Femur (tissue), 1 donor: ENCODE measurements at regions not wholly inside any gene's neighbourhood (a gene's known extent, or its start where the extent isn't known, plus 50 kb on each side); places are given as distances from the start of the nearest gene placed in this dataset.
"Not testable (repeated sequence)": the region's sequence is repeated elsewhere in the genome, so short reads cannot be mapped to it uniquely, and the experiment has no call there.

ENCODE experiments used
- DNase-seq: peaks from one replicate; pipeline ENCODE4 v3.0.0-alpha.2; 2017

- DNase-seq = no peak
These were observed 98.0 kb downstream of the DLL1 start for GRCh38 chr6:170192905-170193304.

DNA sequence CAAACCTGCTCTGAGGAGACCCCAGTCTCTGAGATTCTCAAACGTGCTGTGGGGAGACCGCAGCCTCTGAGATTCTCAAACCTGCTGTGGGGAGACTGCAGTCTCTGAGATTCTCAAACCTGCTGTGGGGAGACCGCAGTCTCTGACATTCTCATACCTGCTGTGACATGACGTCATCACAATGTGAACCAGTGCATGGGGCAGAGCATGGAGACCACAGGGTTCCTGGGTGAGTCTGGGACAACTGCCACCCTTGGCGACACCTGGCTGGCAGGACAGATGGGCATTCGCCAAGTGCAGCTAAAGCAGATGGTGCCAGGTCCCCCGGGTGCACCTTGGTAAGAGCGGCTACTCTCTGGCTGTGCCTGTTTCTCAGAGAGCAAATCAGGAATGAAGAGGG, 98.8 kb downstream of the DLL1 start:
- not testable (repeated sequence) for DNase-seq

DNA sequence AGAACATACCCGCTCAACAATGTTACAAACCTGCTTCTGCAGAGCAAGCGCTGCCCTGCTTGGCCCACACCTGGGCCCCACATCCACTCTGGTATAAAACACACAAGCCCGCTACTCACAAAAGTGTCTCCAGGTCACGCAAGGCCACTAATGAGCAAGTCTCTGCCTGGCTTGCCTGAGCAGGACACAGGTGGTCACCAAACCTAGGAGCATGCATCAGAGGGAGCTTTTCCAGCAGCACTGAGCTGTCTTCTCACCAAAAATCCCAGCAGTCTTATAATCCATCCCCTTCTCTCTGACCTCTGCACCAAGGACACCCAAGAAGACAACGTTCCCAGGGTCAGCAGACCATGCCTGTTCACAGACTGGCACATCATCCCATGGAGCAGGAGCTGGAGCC, 100.8 kb downstream of the DLL1 start:
- DNase-seq = no peak

DNA sequence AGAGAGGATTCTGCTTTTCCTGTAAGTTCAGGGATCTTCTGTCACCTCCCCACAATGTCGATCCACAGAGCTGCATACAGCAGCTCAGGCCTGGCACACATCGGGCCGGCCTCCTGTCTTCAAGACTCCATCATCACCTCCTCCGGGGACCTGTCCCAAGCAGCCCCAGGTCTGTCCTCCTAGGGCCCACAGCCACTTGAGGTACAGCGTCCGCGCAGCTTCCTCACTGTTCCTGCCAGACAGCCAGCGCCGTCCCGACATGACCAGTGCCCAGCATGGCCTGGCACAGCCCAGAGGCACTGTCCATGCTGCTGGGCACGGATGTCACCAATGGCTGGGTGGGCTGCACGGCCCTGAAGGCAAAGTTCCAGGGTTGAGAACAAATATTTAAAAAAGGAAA, 101.6 kb downstream of the DLL1 start:
- DNase-seq = no peak

DNA sequence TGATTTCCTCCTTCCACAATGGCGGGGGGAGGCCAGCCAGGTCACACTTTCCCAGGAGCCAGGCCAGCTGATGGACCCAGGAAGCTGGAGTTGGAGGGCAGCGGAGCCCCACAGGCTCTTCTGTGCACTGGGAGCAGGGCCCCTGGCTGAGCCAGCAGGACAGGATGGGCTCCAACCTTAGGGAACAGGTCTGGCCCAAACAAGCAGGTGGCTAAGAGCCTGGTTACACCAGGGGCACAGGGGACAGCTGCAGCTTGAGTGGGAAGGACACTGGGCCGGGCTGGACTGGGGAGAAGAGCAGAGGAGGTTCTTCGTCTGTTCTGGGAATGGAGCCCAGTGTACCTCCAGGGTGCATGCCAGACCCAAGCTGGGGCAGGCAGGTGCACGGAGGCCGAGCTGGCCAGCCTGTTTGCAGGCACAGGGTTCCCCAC, 102.3 kb downstream of the DLL1 start:
- DNase-seq = no peak

GRCh38 chr6:170187669-170188566, 103.0 kb downstream of the DLL1 start:
- no peak for DNase-seq

DNA sequence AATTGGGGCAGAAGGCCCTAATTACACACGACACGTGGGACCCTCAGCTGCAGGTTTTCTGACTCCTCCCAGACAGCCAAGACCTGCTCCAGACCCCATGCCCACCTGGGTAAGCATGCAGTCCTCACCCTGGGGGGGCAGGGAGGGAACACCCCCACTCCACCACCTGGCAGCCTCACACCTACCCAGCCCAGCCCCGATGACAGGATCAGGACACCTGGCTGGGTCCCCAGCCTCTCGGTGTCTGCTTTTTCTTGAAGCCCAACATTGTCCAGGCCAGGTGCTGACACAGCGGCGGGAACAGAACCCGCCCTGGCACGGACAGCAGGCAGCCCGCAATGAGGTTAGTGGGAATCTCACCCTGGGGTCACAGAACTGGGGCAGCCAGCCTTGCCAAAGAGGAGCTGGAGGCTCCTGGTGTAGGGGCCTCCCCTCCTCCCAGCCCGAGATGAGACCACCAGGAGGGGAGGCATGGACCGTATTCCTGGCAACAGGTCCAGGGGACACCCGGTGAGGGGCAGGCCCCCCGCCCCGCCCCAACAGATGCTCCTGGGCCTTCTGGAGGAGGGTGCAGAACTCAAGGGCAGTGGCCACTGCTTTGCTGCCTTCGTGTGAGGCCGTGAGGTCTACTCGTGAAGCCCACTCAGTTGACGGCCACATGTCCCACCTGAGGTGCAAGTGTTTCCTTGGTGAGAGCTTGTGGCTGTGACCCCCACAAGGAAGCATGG, 103.8 kb downstream of the DLL1 start:
- DNase-seq = no peak

DNA sequence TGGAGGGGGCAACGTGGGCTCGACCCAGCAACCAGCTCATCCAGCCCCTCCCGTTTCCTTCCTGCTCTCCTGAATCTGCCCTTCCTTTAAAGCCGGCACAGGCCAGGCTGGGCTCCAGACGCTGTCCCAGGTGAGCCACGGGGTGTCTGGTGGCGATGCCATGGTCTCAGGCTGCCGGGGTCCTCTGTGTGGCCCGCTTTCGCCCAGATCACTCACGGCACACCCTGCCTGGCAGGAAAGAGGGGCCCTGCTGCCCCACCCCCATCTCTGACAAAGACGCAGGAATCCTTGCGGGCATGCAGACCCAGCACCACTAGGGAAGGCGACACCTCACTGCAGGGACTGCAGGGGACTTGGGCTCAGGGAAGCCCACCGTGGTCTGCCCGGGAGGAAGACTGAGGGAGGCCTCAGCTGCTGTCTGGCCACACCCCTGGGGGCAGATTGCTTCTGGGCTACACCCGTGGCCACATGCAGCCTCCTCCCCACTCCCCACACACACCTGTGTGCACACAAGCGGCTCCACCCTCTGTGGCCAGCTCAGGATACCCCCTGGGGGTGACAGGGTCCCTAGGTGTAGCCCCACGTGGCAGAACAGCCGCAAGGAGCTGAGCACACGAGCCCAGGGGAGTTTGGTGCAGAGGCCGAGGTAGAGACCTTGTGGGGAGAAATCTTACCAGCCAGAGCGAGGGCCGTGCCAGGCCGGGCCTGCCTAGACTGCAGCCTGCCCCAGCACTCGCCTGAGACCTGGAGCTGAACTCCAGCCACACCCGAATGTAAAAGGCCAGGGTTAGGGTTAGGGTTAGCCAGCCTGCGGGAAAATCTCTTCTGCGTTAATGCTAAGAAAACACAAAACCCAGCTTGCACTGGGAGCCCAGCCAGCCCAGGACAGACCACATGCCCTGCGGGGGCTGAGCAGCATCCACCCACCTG, 104.6 kb downstream of the DLL1 start:
- DNase-seq = no peak

DNA sequence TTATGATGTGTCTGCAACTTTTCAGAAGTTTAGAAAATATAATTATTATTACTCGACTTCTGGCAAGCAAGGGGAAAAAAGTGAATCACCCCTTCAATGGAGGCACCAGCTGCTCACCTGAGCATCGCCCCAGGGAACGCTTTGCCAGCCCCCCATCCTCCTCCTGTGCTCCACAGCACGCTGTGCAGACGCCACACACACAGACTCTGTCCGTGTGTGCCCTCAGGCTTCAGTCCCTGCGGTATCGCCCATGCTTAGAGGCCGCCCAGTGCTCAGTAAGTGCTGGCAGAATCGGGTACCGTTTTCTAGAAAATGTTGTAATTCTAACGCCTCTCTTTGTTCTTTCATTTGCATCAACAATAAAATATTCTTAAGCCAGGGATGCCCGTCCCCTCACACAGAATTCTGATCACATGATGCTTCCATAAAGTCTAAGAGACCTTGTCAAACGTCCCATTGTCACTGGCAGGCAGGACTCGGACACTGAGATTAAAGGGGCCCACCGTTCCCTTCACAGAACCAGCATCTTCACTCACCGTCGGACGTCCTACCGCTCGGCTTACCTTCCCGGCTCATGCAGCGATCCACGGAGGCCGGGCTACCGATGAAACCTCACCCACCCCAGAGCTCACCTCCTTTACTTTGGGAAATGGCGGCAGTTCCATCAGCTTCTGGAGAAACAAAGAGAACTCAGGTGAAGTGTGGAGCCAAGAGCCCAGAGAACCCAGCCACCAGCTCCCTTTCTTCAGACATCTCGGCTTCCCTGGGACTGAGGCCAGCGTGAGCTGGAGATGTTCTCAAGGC, 105.5 kb downstream of the DLL1 start:
- no peak for DNase-seq

DNA sequence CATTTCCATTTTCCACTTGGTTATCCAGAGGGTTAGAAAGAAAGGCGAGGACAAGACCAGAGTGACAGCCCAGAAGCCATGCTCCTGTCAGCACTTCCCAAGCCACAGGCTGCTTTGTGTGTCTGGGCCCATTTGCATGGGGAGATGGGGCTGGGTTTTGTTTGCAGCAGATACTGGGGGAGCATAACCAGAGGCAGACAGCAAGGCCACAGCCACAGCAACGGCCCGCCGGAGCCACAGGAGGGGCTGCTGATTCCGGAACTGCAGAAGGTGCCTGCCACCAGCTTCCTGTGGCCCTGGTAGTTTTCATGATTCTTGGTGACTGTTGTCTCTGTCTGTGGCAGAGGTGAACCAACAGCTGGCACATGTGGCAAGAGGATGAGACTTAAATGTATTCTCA, 106.6 kb downstream of the DLL1 start:
- DNase-seq = no peak

DNA sequence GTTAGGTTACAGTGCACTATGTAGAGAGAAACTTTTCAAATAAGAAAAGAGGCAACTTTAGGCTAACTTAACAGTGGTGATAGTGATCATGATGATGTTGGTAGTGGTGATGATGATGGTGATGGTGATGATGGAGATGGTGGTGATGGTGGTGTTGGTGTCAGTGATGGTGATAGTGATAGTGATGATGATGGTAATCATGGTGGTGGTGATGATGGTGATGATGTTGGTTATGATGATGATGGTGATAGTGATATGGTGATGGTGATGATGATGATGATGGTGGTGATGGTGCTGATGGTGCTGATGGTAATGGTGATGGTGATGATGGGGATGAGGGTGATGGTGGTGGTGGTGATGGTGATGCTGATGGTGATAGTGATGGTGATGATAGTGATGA, 107.4 kb downstream of the DLL1 start:
- DNase-seq = no peak

DNA sequence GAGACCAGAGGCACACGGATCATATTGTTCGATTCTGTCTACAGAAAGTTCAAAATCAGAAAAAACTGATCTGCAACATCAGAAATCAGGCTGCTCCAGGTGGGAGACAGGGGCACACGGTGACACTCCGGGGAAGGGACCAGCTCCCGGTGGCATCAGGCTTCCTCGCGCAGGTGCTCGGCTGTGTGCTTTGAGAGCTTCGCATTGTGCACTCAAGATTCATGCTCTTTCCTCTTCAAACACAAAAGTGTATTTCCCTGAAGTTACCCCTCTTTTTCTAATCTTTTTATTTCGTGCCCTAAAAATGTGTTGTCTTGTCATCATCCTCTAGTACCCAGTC, 108.1 kb downstream of the DLL1 start:
- DNase-seq = no peak

DNA sequence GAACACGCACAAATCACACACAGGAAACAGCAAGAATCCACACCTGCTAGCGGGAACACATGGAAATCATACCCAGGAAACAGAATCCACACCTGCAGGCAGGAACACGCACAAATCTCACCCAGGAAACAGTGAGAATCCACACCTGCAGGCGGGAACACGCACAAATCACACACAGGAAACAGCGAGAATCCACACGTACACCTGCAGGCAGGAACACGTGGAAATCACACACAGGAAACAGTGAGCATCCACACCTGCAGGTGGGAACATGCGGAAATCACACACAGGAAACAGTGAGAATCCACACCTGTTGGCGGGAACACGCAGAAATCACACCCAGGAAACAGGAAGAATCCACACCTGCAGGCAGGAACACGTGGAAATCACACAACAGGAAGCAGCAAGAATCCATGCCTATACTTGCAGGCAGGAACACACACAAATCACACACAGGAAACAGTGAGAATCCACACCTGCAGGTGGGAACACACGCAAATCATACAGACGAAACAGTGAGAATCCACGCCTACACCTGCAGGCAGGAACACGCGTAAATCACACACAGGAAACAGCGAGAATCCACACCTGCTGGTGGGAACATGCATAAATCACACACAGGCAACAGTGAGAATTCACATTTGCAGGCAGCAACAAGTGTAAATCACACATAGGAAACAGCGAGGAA, 108.6 kb downstream of the DLL1 start:
- DNase-seq = no peak

- no peak for DNase-seq
These were observed 109.6 kb downstream of the DLL1 start for GRCh38 chr6:170181338-170181690.

DNA sequence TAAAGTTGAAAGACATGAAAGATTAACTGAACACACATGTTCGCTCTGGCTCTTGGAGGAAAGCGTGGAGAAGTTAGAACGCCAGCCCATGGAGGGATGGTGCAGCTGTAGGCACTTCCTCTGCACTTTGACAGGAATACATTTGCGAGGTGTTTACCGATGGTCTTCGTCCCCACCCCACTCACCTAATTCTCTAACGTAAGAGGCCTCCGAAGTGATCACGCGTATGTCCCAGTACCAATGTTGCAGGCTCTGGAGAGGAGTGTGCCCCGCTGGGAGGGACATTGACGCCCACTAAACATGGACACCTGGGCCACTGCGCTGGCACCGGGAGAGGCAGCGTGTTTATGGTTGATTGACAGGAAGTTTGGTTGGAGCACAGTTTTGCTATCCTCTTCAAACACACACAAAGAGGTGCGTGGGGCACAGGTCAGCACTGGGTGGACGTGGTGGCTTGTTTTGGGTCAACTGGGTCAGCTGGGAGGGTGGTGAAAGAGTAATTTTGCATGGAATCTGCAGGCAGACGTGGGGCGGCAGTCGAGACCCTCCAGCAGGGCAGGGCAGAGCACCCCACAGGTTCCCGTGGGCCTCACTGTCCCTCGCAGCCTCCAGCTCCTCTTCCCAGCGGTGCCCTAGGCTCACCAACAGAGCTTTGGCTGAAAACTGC, 110.1 kb downstream of the DLL1 start:
- no peak for DNase-seq

GRCh38 chr6:170179616-170180324, 111.1 kb downstream of the DLL1 start:
- no peak for DNase-seq

- no peak for DNase-seq
These were observed 112.1 kb downstream of the DLL1 start for GRCh38 chr6:170178561-170179477.

- no peak for DNase-seq
These were observed 112.9 kb downstream of the DLL1 start for GRCh38 chr6:170177772-170178560.
